IPS-18a (cell line): ENCODE measurements at regions not wholly inside any gene's neighbourhood (a gene's known extent, or its start where the extent isn't known, plus 50 kb on each side); places are given as distances from the start of the nearest gene placed in this dataset.

ENCODE experiments used
- H3K27ac ChIP-seq: one replicate; pipeline ENCODE4 v1.5.1; 2013; ENCODE audit warnings: low read length
- H3K27me3 ChIP-seq: one replicate; pipeline ENCODE4 v1.6.1; 2013; ENCODE audit warnings: mild to moderate bottlenecking, low read length; ENCODE audit not compliant: control insufficient read depth, insufficient read depth
- H3K36me3 ChIP-seq: one replicate; pipeline ENCODE4 v1.6.1; 2013; ENCODE audit warnings: low read depth, low read length; ENCODE audit not compliant: control insufficient read depth
- H3K4me1 ChIP-seq: one replicate; pipeline ENCODE4 v1.6.1; 2013; ENCODE audit warnings: low read depth, low read length; ENCODE audit not compliant: control insufficient read depth
- H3K4me3 ChIP-seq: one replicate; pipeline ENCODE4 v1.5.1; 2013; ENCODE audit warnings: low read length
- H3K9ac ChIP-seq: one replicate; pipeline ENCODE4 v1.6.1; 2013; ENCODE audit warnings: mild to moderate bottlenecking, low read length, moderate library complexity
- H3K9me3 ChIP-seq: one replicate; pipeline ENCODE4 v1.6.1; 2013; ENCODE audit warnings: low read depth, low read length; ENCODE audit not compliant: control insufficient read depth

DNA sequence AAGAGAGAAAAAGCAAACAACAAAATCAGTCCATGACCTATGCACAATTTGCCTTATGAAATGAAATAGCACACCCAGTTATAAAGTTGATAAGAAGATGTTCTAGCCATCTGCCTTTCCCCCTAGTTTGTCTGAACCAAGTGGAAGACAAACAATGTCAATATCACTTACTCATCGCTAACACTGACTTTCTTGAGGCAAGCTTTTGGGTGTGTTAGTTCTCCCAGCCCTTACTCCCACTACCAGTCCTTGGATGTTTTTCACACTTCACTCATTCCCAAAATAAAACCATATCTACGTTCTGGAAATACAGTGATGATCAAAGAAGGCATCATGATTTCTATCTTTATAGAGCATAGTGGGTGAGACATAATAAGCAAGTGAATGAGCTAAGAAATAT, 393.8 kb downstream of the PCDH20 start:
- Histone ChIP-seq H3K9ac (no peak overlapping the region), H3K27me3 (no peaks in the 10 kb centered on the region), H3K4me3 (no peak overlapping the region), H3K4me1 (no peaks in the 10 kb centered on the region), H3K36me3 (no peaks in the 10 kb centered on the region), H3K27ac (no peak overlapping the region), H3K9me3 (no peaks in the 10 kb centered on the region)

- Histone ChIP-seq H3K27me3 (no peaks in the 10 kb centered on the region), H3K27ac (no peak overlapping the region), H3K9me3 (peaks cover 5% of the 10 kb centered on the region), H3K9ac (no peak overlapping the region), H3K36me3 (no peaks in the 10 kb centered on the region), H3K4me1 (no peaks in the 10 kb centered on the region), H3K4me3 (no peak overlapping the region)
Observed at GRCh38 chr13:61013796-61014195, 401.9 kb downstream of the PCDH20 start.

DNA sequence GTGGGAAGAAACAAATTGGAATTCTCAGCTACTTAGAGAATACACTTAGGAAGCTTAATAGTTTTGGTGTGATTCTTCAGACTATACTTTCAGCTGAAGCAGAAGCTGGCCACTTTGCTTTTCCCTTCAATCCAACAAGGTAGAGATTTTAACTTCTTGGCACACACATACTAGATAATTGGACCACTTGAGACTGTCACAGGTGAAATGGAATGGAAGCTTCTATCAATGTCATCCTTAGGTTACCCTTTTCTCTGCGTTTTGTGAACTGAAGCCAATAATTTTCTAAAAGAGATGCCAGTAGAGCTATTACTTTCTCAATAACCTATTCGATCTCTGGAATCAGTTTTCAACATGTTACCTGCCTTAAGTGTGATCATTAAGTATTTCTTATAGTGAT, 405.3 kb downstream of the PCDH20 start:
- H3K27me3 ChIP-seq: no peaks in the 10 kb centered on the region

DNA sequence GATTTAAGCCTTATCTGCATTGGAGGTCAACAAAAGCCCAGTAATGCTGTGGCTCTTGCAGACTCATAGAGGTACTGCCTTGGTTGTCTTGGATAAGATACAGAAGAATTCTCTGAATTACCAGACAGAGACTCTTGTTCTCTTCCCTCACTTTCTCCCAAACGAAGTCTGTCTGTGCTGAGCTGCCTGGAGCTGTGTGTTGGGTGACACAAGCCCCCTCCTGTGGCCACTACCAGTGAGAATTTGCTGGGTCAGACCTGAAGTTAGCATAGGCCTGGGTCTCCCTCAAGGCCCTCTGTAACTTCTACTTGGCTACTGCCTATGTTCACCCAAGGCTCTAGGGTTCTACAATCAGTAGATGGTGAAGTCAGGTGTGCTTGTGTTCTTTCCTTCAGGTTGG, 413.0 kb downstream of the PCDH20 start:
- H3K9ac ChIP-seq: no peak overlapping the region
- H3K9me3 ChIP-seq: no peaks in the 10 kb centered on the region
- no peaks in the 10 kb centered on the region for H3K36me3 ChIP-seq
- H3K27ac ChIP-seq: no peak overlapping the region
- H3K4me1 ChIP-seq: no peaks in the 10 kb centered on the region
- no peak overlapping the region for H3K4me3 ChIP-seq
- H3K27me3 ChIP-seq: no peaks in the 10 kb centered on the region

More for the DNA sequence above, 405.3 kb downstream of the PCDH20 start:
- H3K36me3 ChIP-seq: no peaks in the 10 kb centered on the region
- H3K9ac ChIP-seq: no peak overlapping the region
- H3K27ac ChIP-seq: no peak overlapping the region
- H3K4me3 ChIP-seq: no peak overlapping the region
- peaks cover 7% of the 10 kb centered on the region for H3K9me3 ChIP-seq
- no peaks in the 10 kb centered on the region for H3K4me1 ChIP-seq

DNA sequence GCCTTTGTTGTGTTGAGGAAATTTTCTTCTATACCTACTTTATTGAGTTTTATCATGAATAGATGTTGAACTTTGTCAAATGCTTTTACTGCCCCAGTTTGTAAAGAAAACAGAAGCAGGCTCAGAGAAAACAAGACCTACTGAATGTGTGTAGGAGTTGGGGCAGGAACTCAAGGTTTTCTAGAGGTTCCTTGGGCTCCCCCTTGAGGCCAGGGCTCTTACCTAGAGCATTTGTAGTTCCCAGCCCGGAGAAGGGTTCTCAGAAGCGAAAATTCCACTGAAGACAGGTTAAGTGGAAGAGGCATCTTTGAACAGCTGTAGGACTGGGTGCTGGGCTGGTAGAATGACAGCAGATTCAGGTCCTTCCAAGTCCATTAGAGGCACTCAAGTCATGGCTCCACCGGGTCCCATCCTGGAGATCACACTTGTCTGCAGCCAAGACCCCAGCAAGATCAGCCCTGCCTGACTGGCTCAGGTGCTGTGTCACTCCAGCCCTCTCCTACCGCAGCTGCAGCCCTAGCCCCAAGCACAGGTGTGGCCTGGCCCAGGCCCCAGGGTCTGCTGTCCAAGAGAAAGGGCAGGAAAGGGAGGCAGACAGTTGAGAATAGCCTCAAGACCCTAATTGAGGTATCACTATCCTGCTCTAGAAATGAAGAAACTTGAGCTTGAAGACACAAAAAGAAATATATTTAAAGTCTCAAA, 425.5 kb downstream of the PCDH20 start:
- Histone ChIP-seq H3K9ac (no peak overlapping the region), H3K27ac (no peak overlapping the region), H3K4me1 (no peaks in the 10 kb centered on the region), H3K9me3 (no peaks in the 10 kb centered on the region), H3K4me3 (no peak overlapping the region), H3K36me3 (no peaks in the 10 kb centered on the region), H3K27me3 (no peaks in the 10 kb centered on the region)

- Histone ChIP-seq H3K9ac (no peak overlapping the region), H3K9me3 (no peaks in the 10 kb centered on the region), H3K4me1 (no peaks in the 10 kb centered on the region), H3K4me3 (no peak overlapping the region), H3K27ac (no peak overlapping the region), H3K27me3 (no peaks in the 10 kb centered on the region), H3K36me3 (no peaks in the 10 kb centered on the region)
Observed at GRCh38 chr13:60986301-60986700, 429.3 kb downstream of the PCDH20 start.

- no peaks in the 10 kb centered on the region for H3K36me3 ChIP-seq
- H3K4me1 ChIP-seq: no peaks in the 10 kb centered on the region
- no peak overlapping the region for H3K27ac ChIP-seq
- H3K9me3 ChIP-seq: no peaks in the 10 kb centered on the region
- H3K9ac ChIP-seq: no peak overlapping the region
- H3K27me3 ChIP-seq: no peaks in the 10 kb centered on the region
- no peak overlapping the region for H3K4me3 ChIP-seq
Observed at GRCh38 chr13:60981407-60981806, 434.2 kb downstream of the PCDH20 start.

- H3K9ac ChIP-seq: no peak overlapping the region
- no peaks in the 10 kb centered on the region for H3K9me3 ChIP-seq
- no peak overlapping the region for H3K27ac ChIP-seq
- no peaks in the 10 kb centered on the region for H3K27me3 ChIP-seq
- no peaks in the 10 kb centered on the region for H3K36me3 ChIP-seq
- H3K4me1 ChIP-seq: no peaks in the 10 kb centered on the region
- no peak overlapping the region for H3K4me3 ChIP-seq
Observed at GRCh38 chr13:60976367-60976766, 439.3 kb downstream of the PCDH20 start.

GRCh38 chr13:60974296-60974695, 441.4 kb downstream of the PCDH20 start:
- no peaks in the 10 kb centered on the region for H3K9me3 ChIP-seq
- H3K27me3 ChIP-seq: no peaks in the 10 kb centered on the region
- H3K9ac ChIP-seq: no peak overlapping the region
- no peak overlapping the region for H3K27ac ChIP-seq
- H3K4me3 ChIP-seq: no peak overlapping the region
- no peaks in the 10 kb centered on the region for H3K4me1 ChIP-seq
- H3K36me3 ChIP-seq: no peaks in the 10 kb centered on the region

GRCh38 chr13:60973529-60973928, 442.1 kb downstream of the PCDH20 start:
- Histone ChIP-seq H3K27me3 (no peaks in the 10 kb centered on the region), H3K27ac (no peak overlapping the region), H3K4me1 (no peaks in the 10 kb centered on the region), H3K9ac (no peak overlapping the region), H3K36me3 (no peaks in the 10 kb centered on the region), H3K4me3 (no peak overlapping the region), H3K9me3 (no peaks in the 10 kb centered on the region)

DNA sequence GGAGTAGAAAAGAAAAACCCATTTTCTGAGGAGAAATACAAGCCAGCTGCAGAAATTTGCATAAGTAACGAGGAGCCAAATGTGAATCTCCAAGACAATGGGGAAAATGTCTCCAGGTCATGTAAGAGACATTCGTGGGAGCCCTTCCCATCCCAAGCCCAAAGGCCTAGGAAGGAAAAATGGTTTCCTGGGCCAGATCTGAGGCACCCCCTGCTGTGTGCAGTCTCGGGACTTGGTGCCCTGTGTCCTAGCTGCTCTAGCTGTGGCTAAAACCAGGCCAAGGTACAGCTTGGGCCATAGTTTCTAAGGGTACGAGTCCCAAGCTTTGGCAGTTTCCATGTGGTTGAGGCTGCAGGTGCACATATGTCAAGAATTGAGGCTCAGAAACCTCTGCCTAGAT, 444.9 kb downstream of the PCDH20 start:
- no peak overlapping the region for H3K4me3 ChIP-seq
- no peaks in the 10 kb centered on the region for H3K9me3 ChIP-seq
- no peaks in the 10 kb centered on the region for H3K36me3 ChIP-seq
- no peak overlapping the region for H3K27ac ChIP-seq
- H3K27me3 ChIP-seq: no peaks in the 10 kb centered on the region
- H3K9ac ChIP-seq: no peak overlapping the region
- no peaks in the 10 kb centered on the region for H3K4me1 ChIP-seq

- Histone ChIP-seq H3K9ac (no peak overlapping the region), H3K27me3 (no peaks in the 10 kb centered on the region), H3K27ac (no peak overlapping the region), H3K4me3 (no peak overlapping the region), H3K36me3 (no peaks in the 10 kb centered on the region), H3K4me1 (no peaks in the 10 kb centered on the region), H3K9me3 (no peaks in the 10 kb centered on the region)
Observed at GRCh38 chr13:60969656-60970055, 446.0 kb downstream of the PCDH20 start.
